ENCODE measurements at regions not wholly inside any gene's neighbourhood (a gene's known extent, or its start where the extent isn't known, plus 50 kb on each side); places are given as distances from the start of the nearest gene placed in this dataset.

- Histone ChIP-seq H3K79me2 (ENCODE audit: control insufficient read depth, insufficient read depth, low read length) (no peaks in the 10 kb centered on the region), H3K9me3 (ENCODE audit: control extremely low read depth in 1 of 3, control insufficient read depth in 2 of 3, insufficient read depth in 1 of 3, low read length in 2 of 3) (peaks cover 0 to 36% (median 4%) of the 10 kb centered on the region in 3 donors), H3K4me2 (replicated peaks; ENCODE audit: low read depth, low read length, poor library complexity, severe bottlenecking) (no peak overlapping the region), H3K36me3 (replicated peaks in 1 of 2; ENCODE audit: control extremely low read depth in 1 of 2, control insufficient read depth in 1 of 2, extremely low read depth in 1 of 2, insufficient read depth in 2 of 2, low read length in 1 of 2) (no peaks in the 10 kb centered on the region), H4K20me1 (ENCODE audit: control insufficient read depth, insufficient read depth, low read length, poor library complexity, severe bottlenecking) (no peaks in the 10 kb centered on the region), H2AFZ (ENCODE audit: insufficient read depth, low read depth, low read length, poor library complexity, severe bottlenecking) (no peak overlapping the region), H3K27ac (ENCODE audit: low read length in 2 of 2) (no peak overlapping the region), H3K27me3 (replicated peaks in 1 of 4; ENCODE audit: control extremely low read depth in 1 of 4, control insufficient read depth in 3 of 4, insufficient read depth in 4 of 4, low read length in 3 of 4) (peaks cover 0 to 4% (median 0%) of the 10 kb centered on the region in 4 experiments), H3K9ac (ENCODE audit: low read length) (no peak overlapping the region), H3K4me1 (ENCODE audit: control insufficient read depth in 2 of 2, insufficient read depth in 2 of 2, low read length in 2 of 2) (no peaks in the 10 kb centered on the region), H3K4me3 (ENCODE audit: control extremely low read depth in 1 of 5, extremely low read depth in 1 of 5, insufficient read depth in 1 of 5, low read depth in 2 of 5, low read length in 4 of 5) (no peak overlapping the region)
- TF ChIP-seq EZH2 (IDR thresholded peaks at IDR 0.05; ENCODE audit: borderline replicate concordance, insufficient read depth, low read depth, low read length, poor library complexity, severe bottlenecking) = no peak
- no peak for TF ChIP-seq CTCF (IDR thresholded peaks at IDR 0.05)
- no peak for ATAC-seq (ENCODE audit: low read depth)
- H3K4me3 Mint-ChIP-seq = no peak overlapping the region
- H3K27ac Mint-ChIP-seq = no peak overlapping the region
- ChIA-PET POLR2A (no interaction called here), CTCF (no interaction called here)
- no peaks in the 10 kb centered on the region for H3K4me1 Mint-ChIP-seq
- H3K9me3 Mint-ChIP-seq (ENCODE audit: insufficient read depth) = peaks cover 4% of the 10 kb centered on the region
- WGBS (ENCODE audit: insufficient coverage) = 23% methylated on average over 10 of the region's 10 CpGs
- no peak for DNase-seq
- H3K27me3 Mint-ChIP-seq = peaks cover 6% of the 10 kb centered on the region
- intact Hi-C loops (cut with micrococcal nuclease) = no loop called here
Observed at GRCh38 chr22:47632701-47633100, 870.3 kb downstream of the TBC1D22A start.

- DNase-seq (no peak), ATAC-seq (ENCODE audit: low read depth) (no peak)
- Histone ChIP-seq H2AFZ (ENCODE audit: insufficient read depth, low read depth, low read length, poor library complexity, severe bottlenecking) (no peak overlapping the region), H4K20me1 (ENCODE audit: control insufficient read depth, insufficient read depth, low read length, poor library complexity, severe bottlenecking) (no peaks in the 10 kb centered on the region), H3K4me2 (replicated peaks; ENCODE audit: low read depth, low read length, poor library complexity, severe bottlenecking) (no peak overlapping the region), H3K79me2 (ENCODE audit: control insufficient read depth, insufficient read depth, low read length) (no peaks in the 10 kb centered on the region), H3K4me3 (ENCODE audit: control extremely low read depth in 1 of 5, extremely low read depth in 1 of 5, insufficient read depth in 1 of 5, low read depth in 2 of 5, low read length in 4 of 5) (no peak overlapping the region), H3K27me3 (replicated peaks in 1 of 4; ENCODE audit: control extremely low read depth in 1 of 4, control insufficient read depth in 3 of 4, insufficient read depth in 4 of 4, low read length in 3 of 4) (peaks cover 0 to 4% (median 0%) of the 10 kb centered on the region in 4 experiments), H3K36me3 (replicated peaks in 1 of 2; ENCODE audit: control extremely low read depth in 1 of 2, control insufficient read depth in 1 of 2, extremely low read depth in 1 of 2, insufficient read depth in 2 of 2, low read length in 1 of 2) (no peaks in the 10 kb centered on the region), H3K27ac (ENCODE audit: low read length in 2 of 2) (no peak overlapping the region), H3K4me1 (ENCODE audit: control insufficient read depth in 2 of 2, insufficient read depth in 2 of 2, low read length in 2 of 2) (no peaks in the 10 kb centered on the region), H3K9me3 (ENCODE audit: control extremely low read depth in 1 of 3, control insufficient read depth in 2 of 3, insufficient read depth in 1 of 3, low read length in 2 of 3) (peaks cover 0 to 27% (median 0%) of the 10 kb centered on the region in 3 donors), H3K9ac (ENCODE audit: low read length) (no peak overlapping the region)
- intact Hi-C loops (cut with micrococcal nuclease) = no loop called here
- CTCF ChIA-PET = no interaction called here
- no peak overlapping the region for H3K4me3 Mint-ChIP-seq
- WGBS (ENCODE audit: insufficient coverage) = 95% methylated on average over 31 of the region's 31 CpGs
- H3K9me3 Mint-ChIP-seq (ENCODE audit: insufficient read depth) = peaks cover 2% of the 10 kb centered on the region
- H3K4me1 Mint-ChIP-seq = no peaks in the 10 kb centered on the region
- POLR2A ChIA-PET = no interaction called here
- peaks cover 4% of the 10 kb centered on the region for H3K27me3 Mint-ChIP-seq
- H3K27ac Mint-ChIP-seq = no peak overlapping the region
- no peak for TF ChIP-seq EZH2 (IDR thresholded peaks at IDR 0.05; ENCODE audit: borderline replicate concordance, insufficient read depth, low read depth, low read length, poor library complexity, severe bottlenecking)
- TF ChIP-seq CTCF (IDR thresholded peaks at IDR 0.05) = no peak
Observed at GRCh38 chr22:47631571-47632102, 869.2 kb downstream of the TBC1D22A start.
